Activated CD4-positive, alpha-beta memory T cell treated with anti-CD3 and anti-CD28 coated beads for 36 hours (primary cell): ENCODE measurements at regions not wholly inside any gene's neighbourhood (a gene's known extent, or its start where the extent isn't known, plus 50 kb on each side); places are given as distances from the start of the nearest gene placed in this dataset.
"Not testable (repeated sequence)": the region's sequence is repeated elsewhere in the genome, so short reads cannot be mapped to it uniquely, and the experiment has no call there.

Source experiments
- CTCF ChIA-PET: fragments of 350-600 bp; sonication (Branson Sonifier 250); formaldehyde crosslinking; loops from one replicate; lab custom pipeline; 2021; ENCODE audit warnings: antibody characterized with exemption, inconsistent platforms; lab: Charles Lee
- POLR2A ChIA-PET: fragments of 350-600 bp; sonication (Branson Sonifier 250); formaldehyde crosslinking; loops from one replicate; lab custom pipeline; 2021; ENCODE audit warnings: antibody characterized with exemption; lab: Charles Lee
- DNase-seq: peaks from one replicate; pipeline ENCODE4 v3.0.0-alpha.2; 2020
- H3K27ac Mint-ChIP-seq: one replicate; pipeline ENCODE4 v1.8.0; 2021; ENCODE audit warnings: mixed read lengths
- H3K27me3 Mint-ChIP-seq: one replicate; pipeline ENCODE4 v1.8.0; 2021; ENCODE audit warnings: mixed read lengths
- H3K36me3 Mint-ChIP-seq: one replicate; pipeline ENCODE4 v1.8.0; 2021; ENCODE audit warnings: mixed read lengths
- H3K4me1 Mint-ChIP-seq: one replicate; pipeline ENCODE4 v1.8.0; 2021; ENCODE audit warnings: low read depth, mixed read lengths
- H3K4me3 Mint-ChIP-seq: one replicate; pipeline ENCODE4 v1.8.0; 2021; ENCODE audit warnings: mild to moderate bottlenecking, mixed read lengths
- H3K9me3 Mint-ChIP-seq: one replicate; pipeline ENCODE4 v1.8.0; 2021; ENCODE audit warnings: mixed read lengths
- intact Hi-C: fragments of 100-400 bp; cut with micrococcal nuclease; formaldehyde crosslinking; loops from one replicate; pipeline ENCODE4 v1.15.1; 2023

GRCh38 chr13:97751477-97751876 lies 202.0 kb upstream of the IPO5 start:
- Mint-ChIP-seq H3K9me3 (no peaks in the 10 kb centered on the region), H3K4me3 (no peak overlapping the region), H3K4me1 (no peaks in the 10 kb centered on the region), H3K27ac (no peak overlapping the region), H3K36me3 (no peaks in the 10 kb centered on the region), H3K27me3 (no peaks in the 10 kb centered on the region)
- POLR2A ChIA-PET = no interaction called here
- DNase-seq = no peak
- intact Hi-C loops = no loop called here
- CTCF ChIA-PET = no interaction called here

- Mint-ChIP-seq H3K36me3 (no peaks in the 10 kb centered on the region), H3K4me3 (no peak overlapping the region), H3K27ac (no peak overlapping the region), H3K4me1 (no peaks in the 10 kb centered on the region), H3K9me3 (no peaks in the 10 kb centered on the region), H3K27me3 (peaks cover under 1% of the 10 kb centered on the region)
- DNase-seq = no peak
- ChIA-PET CTCF (no interaction called here), POLR2A (no interaction called here)
- intact Hi-C loops = no loop called here
Measured at GRCh38 chr13:97752961-97753668, 200.4 kb upstream of the IPO5 start.

- no peaks in the 10 kb centered on the region for H3K9me3 Mint-ChIP-seq
- H3K36me3 Mint-ChIP-seq = no peaks in the 10 kb centered on the region
- POLR2A ChIA-PET = no interaction called here
- H3K27me3 Mint-ChIP-seq = peaks cover 1% of the 10 kb centered on the region
- no peak overlapping the region for H3K4me3 Mint-ChIP-seq
- no peak for DNase-seq
- no peak overlapping the region for H3K27ac Mint-ChIP-seq
- CTCF ChIA-PET = no interaction called here
- intact Hi-C loops = no loop called here
- no peaks in the 10 kb centered on the region for H3K4me1 Mint-ChIP-seq
Measured at GRCh38 chr13:97753942-97754670, 199.4 kb upstream of the IPO5 start.

GRCh38 chr13:97757807-97758206 lies 195.7 kb upstream of the IPO5 start:
- H3K4me3 Mint-ChIP-seq = no peak overlapping the region
- intact Hi-C loops = no loop called here
- peaks cover 1% of the 10 kb centered on the region for H3K27me3 Mint-ChIP-seq
- DNase-seq = no peak
- H3K27ac Mint-ChIP-seq = no peak overlapping the region
- CTCF ChIA-PET = no interaction called here
- H3K4me1 Mint-ChIP-seq = no peaks in the 10 kb centered on the region
- POLR2A ChIA-PET = no interaction called here
- no peaks in the 10 kb centered on the region for H3K36me3 Mint-ChIP-seq
- no peaks in the 10 kb centered on the region for H3K9me3 Mint-ChIP-seq

- no peak for DNase-seq
- POLR2A ChIA-PET = no interaction called here
- Mint-ChIP-seq H3K27ac (no peak overlapping the region), H3K27me3 (peaks cover 1% of the 10 kb centered on the region), H3K4me1 (no peaks in the 10 kb centered on the region), H3K9me3 (no peaks in the 10 kb centered on the region), H3K4me3 (no peak overlapping the region), H3K36me3 (no peaks in the 10 kb centered on the region)
- CTCF ChIA-PET = interaction anchor here (0.9 kb wide), 1 partner anchor 283 kb away, joined by 3 read pairs; no protein-coding TSS in a partner anchor
- intact Hi-C loops = no loop called here
Measured at GRCh38 chr13:97758317-97758716, 195.2 kb upstream of the IPO5 start.

- H3K27me3 Mint-ChIP-seq = peaks cover 1% of the 10 kb centered on the region
- H3K4me1 Mint-ChIP-seq = no peaks in the 10 kb centered on the region
- no peak overlapping the region for H3K27ac Mint-ChIP-seq
- DNase-seq = no peak
- H3K4me3 Mint-ChIP-seq = no peak overlapping the region
- no peaks in the 10 kb centered on the region for H3K9me3 Mint-ChIP-seq
- intact Hi-C loops = no loop called here
- H3K36me3 Mint-ChIP-seq = no peaks in the 10 kb centered on the region
- ChIA-PET CTCF (no interaction called here), POLR2A (no interaction called here)
Measured at GRCh38 chr13:97761796-97762540, 191.5 kb upstream of the IPO5 start.

- H3K27me3 Mint-ChIP-seq = no peaks in the 10 kb centered on the region
- H3K4me1 Mint-ChIP-seq = no peaks in the 10 kb centered on the region
- no peak overlapping the region for H3K27ac Mint-ChIP-seq
- H3K9me3 Mint-ChIP-seq = no peaks in the 10 kb centered on the region
- no peak overlapping the region for H3K4me3 Mint-ChIP-seq
- intact Hi-C loops = no loop called here
- no peak for DNase-seq
- H3K36me3 Mint-ChIP-seq = no peaks in the 10 kb centered on the region
- ChIA-PET POLR2A (no interaction called here), CTCF (no interaction called here)
Measured at GRCh38 chr13:97766749-97767148, 186.7 kb upstream of the IPO5 start.

GRCh38 chr13:97768134-97768533 lies 185.3 kb upstream of the IPO5 start:
- Mint-ChIP-seq H3K9me3 (no peaks in the 10 kb centered on the region), H3K27me3 (no peaks in the 10 kb centered on the region), H3K4me1 (no peaks in the 10 kb centered on the region), H3K27ac (no peak overlapping the region), H3K4me3 (no peak overlapping the region), H3K36me3 (no peaks in the 10 kb centered on the region)
- ChIA-PET CTCF (no interaction called here), POLR2A (no interaction called here)
- intact Hi-C loops = no loop called here
- DNase-seq = no peak

GRCh38 chr13:97770231-97770630 lies 183.2 kb upstream of the IPO5 start:
- H3K27ac Mint-ChIP-seq, H3K9me3 Mint-ChIP-seq, H3K4me1 Mint-ChIP-seq, POLR2A ChIA-PET, CTCF ChIA-PET, H3K4me3 Mint-ChIP-seq, H3K27me3 Mint-ChIP-seq, intact Hi-C loops, DNase-seq, H3K36me3 Mint-ChIP-seq: not testable (repeated sequence)

- H3K4me3 Mint-ChIP-seq, H3K36me3 Mint-ChIP-seq, H3K27me3 Mint-ChIP-seq, H3K9me3 Mint-ChIP-seq, H3K4me1 Mint-ChIP-seq, intact Hi-C loops, CTCF ChIA-PET, DNase-seq, POLR2A ChIA-PET, H3K27ac Mint-ChIP-seq: not testable (repeated sequence)
Measured at GRCh38 chr13:97772466-97772865, 181.0 kb upstream of the IPO5 start.

GRCh38 chr13:97774391-97775100 lies 178.9 kb upstream of the IPO5 start:
- POLR2A ChIA-PET = not testable (repeated sequence)

GRCh38 chr13:97780486-97780885 lies 173.0 kb upstream of the IPO5 start:
- Mint-ChIP-seq H3K4me1 (no peaks in the 10 kb centered on the region), H3K36me3 (no peaks in the 10 kb centered on the region), H3K4me3 (no peak overlapping the region), H3K27ac (no peak overlapping the region), H3K9me3 (no peaks in the 10 kb centered on the region), H3K27me3 (peaks cover 2% of the 10 kb centered on the region)
- ChIA-PET POLR2A (no interaction called here), CTCF (no interaction called here)
- intact Hi-C loops = no loop called here
- DNase-seq = no peak

More at GRCh38 chr13:97774391-97775100, 178.9 kb upstream of the IPO5 start:
- H3K4me1 Mint-ChIP-seq, CTCF ChIA-PET, H3K36me3 Mint-ChIP-seq, DNase-seq, H3K9me3 Mint-ChIP-seq, H3K27ac Mint-ChIP-seq, H3K27me3 Mint-ChIP-seq, H3K4me3 Mint-ChIP-seq, intact Hi-C loops: not testable (repeated sequence)
